ENCODE measurements at regions not wholly inside any gene's neighbourhood (a gene's known extent, or its start where the extent isn't known, plus 50 kb on each side); places are given as distances from the start of the nearest gene placed in this dataset.

DNA sequence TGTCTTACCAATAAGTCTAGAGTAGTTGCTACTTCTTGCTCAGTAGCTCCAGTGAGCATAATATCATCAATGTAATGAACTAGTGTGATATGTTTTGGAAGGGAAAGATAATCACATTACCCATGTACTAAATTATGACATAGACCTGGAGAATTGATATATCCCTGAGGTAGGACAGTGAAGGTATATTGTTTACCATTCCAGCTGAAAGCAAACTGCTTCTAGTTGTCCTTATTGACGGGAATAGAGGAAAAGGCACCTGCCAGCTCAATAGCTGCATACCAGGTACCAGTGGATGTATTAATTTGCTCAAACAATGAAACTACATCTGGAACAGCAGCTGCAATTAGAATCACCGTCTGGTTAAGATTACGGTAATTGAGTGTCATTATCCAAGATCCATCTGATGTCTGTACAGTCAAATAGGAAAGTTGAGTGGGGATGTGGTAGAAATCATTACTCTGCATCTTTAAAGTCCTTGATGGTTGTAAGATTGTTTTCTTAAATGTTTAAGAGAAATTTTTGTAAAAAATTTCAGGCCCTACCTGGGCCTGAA lies 100.0 kb upstream of the ARHGAP5 start:
- Histone ChIP-seq H3K4me3 (ENCODE audit: insufficient read depth, low read length, poor library complexity, severe bottlenecking) (no peak overlapping the region), H3K79me2 (ENCODE audit: insufficient read depth, low read length) (no peaks in the 10 kb centered on the region), H3K27ac (ENCODE audit: low read depth, low read length) (no peak overlapping the region), H3F3A (ENCODE audit: insufficient read depth) (no peaks in the 10 kb centered on the region), H4K20me1 (ENCODE audit: low read depth, low read length) (no peaks in the 10 kb centered on the region), H3K9me2 (replicated peaks; ENCODE audit: insufficient read depth, low read length) (no peaks in the 10 kb centered on the region), H2AFZ (ENCODE audit: low read depth, low read length, severe bottlenecking) (no peak overlapping the region), H3K9ac (ENCODE audit: low read length) (no peak overlapping the region), H3K9me3 (ENCODE audit: insufficient read depth, low read length) (peaks cover 11% of the 10 kb centered on the region; the same call in 1 of the 2 replicates), H3K27me3 (ENCODE audit: low read length) (no peaks in the 10 kb centered on the region), H3K36me3 (ENCODE audit: low read length) (no peaks in the 10 kb centered on the region), H3K4me2 (ENCODE audit: low read depth, low read length, poor library complexity, severe bottlenecking) (no peak overlapping the region)
- TF ChIP-seq, protein P1, sequence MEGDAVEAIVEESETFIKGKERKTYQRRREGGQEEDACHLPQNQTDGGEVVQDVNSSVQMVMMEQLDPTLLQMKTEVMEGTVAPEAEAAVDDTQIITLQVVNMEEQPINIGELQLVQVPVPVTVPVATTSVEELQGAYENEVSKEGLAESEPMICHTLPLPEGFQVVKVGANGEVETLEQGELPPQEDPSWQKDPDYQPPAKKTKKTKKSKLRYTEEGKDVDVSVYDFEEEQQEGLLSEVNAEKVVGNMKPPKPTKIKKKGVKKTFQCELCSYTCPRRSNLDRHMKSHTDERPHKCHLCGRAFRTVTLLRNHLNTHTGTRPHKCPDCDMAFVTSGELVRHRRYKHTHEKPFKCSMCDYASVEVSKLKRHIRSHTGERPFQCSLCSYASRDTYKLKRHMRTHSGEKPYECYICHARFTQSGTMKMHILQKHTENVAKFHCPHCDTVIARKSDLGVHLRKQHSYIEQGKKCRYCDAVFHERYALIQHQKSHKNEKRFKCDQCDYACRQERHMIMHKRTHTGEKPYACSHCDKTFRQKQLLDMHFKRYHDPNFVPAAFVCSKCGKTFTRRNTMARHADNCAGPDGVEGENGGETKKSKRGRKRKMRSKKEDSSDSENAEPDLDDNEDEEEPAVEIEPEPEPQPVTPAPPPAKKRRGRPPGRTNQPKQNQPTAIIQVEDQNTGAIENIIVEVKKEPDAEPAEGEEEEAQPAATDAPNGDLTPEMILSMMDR (IDR thresholded peaks at IDR 0.05; ENCODE audit: insufficient read depth, low read length, poor library complexity, severe bottlenecking), result no peak
- TF ChIP-seq EZH2phosphoT487 (conservative IDR thresholded peaks at IDR 0.05; ENCODE audit: low read length), result no peak

DNA sequence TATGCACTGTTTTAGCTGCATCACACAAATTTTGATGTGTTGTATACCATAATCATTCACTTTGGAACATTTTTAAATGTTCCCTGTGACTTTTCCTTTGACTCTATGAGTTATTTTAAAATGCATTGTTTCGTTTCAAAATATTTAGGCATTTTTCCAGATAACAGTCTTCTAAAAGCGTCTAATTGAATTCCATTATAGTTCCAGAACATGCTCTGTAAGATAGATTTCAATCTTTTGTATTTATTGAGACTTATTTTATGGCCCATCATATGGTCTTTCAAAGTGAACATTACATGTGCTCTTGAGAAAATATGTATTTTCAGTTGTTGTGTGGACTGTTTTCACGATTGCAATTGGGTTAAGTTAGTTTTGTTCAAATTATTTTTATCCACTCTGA lies 98.7 kb upstream of the ARHGAP5 start:
- no peak for TF ChIP-seq EZH2phosphoT487 (conservative IDR thresholded peaks at IDR 0.05; ENCODE audit: low read length)
- TF ChIP-seq, protein P1 (IDR thresholded peaks at IDR 0.05; ENCODE audit: insufficient read depth, low read length, poor library complexity, severe bottlenecking), result no peak
- H3K36me3 ChIP-seq (ENCODE audit: low read length), result no peaks in the 10 kb centered on the region

DNA sequence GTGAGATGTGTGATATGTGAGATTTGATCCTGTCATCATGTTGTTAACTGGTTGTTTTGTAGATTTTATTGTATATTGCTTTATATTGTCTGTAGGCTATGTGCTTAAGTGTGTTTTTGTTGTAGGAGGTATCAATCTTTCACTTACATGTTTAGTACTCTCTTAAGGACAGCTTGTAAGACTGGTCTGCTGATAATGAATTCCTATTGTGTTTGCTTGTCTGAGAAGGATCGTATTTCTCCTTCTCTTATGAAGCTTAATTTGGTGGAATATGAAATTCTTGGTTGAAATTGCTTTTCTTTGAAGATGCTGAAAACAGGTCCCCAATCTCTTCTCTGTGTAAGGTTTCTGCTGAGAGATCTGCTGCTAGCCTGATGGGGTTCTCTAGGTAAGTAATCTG lies 94.5 kb upstream of the ARHGAP5 start:
- Histone ChIP-seq H4K20me1 (ENCODE audit: low read depth, low read length) (no peaks in the 10 kb centered on the region), H3K9me3 (ENCODE audit: insufficient read depth, low read length) (0 out of 2 replicates have a peak, but pooled peaks cover 6% of the 10 kb centered on the region), H3K4me3 (ENCODE audit: insufficient read depth, low read length, poor library complexity, severe bottlenecking) (no peak overlapping the region), H3K9ac (ENCODE audit: low read length) (no peak overlapping the region), H3K4me2 (ENCODE audit: low read depth, low read length, poor library complexity, severe bottlenecking) (no peak overlapping the region), H3K79me2 (ENCODE audit: insufficient read depth, low read length) (no peaks in the 10 kb centered on the region), H3K27me3 (ENCODE audit: low read length) (no peaks in the 10 kb centered on the region), H3K36me3 (ENCODE audit: low read length) (no peaks in the 10 kb centered on the region), H3K9me2 (replicated peaks; ENCODE audit: insufficient read depth, low read length) (no peaks in the 10 kb centered on the region), H2AFZ (ENCODE audit: low read depth, low read length, severe bottlenecking) (no peak overlapping the region), H3K27ac (ENCODE audit: low read depth, low read length) (no peak overlapping the region), H3F3A (ENCODE audit: insufficient read depth) (no peaks in the 10 kb centered on the region)
- TF ChIP-seq, protein P1 (IDR thresholded peaks at IDR 0.05; ENCODE audit: insufficient read depth, low read length, poor library complexity, severe bottlenecking), result no peak
- no peak for TF ChIP-seq EZH2phosphoT487 (conservative IDR thresholded peaks at IDR 0.05; ENCODE audit: low read length)

More for the DNA sequence above, 98.7 kb upstream of the ARHGAP5 start:
- Histone ChIP-seq H3K4me3 (ENCODE audit: insufficient read depth, low read length, poor library complexity, severe bottlenecking) (no peak overlapping the region), H4K20me1 (ENCODE audit: low read depth, low read length) (no peaks in the 10 kb centered on the region), H3K4me2 (ENCODE audit: low read depth, low read length, poor library complexity, severe bottlenecking) (no peak overlapping the region), H2AFZ (ENCODE audit: low read depth, low read length, severe bottlenecking) (no peak overlapping the region), H3K27ac (ENCODE audit: low read depth, low read length) (no peak overlapping the region), H3K9me2 (replicated peaks; ENCODE audit: insufficient read depth, low read length) (no peaks in the 10 kb centered on the region), H3F3A (ENCODE audit: insufficient read depth) (no peaks in the 10 kb centered on the region), H3K79me2 (ENCODE audit: insufficient read depth, low read length) (no peaks in the 10 kb centered on the region), H3K9ac (ENCODE audit: low read length) (no peak overlapping the region), H3K9me3 (ENCODE audit: insufficient read depth, low read length) (peaks cover 11% of the 10 kb centered on the region; the same call in 1 of the 2 replicates), H3K27me3 (ENCODE audit: low read length) (no peaks in the 10 kb centered on the region)

All from SU-DHL-6 (cell line).